Kidney (tissue), 13 donors: ENCODE measurements at regions not wholly inside any gene's neighbourhood (a gene's known extent, or its start where the extent isn't known, plus 50 kb on each side); places are given as distances from the start of the nearest gene placed in this dataset.

Experiments
- DNase-seq, 5 donors: peaks; one replicate each; pipeline ENCODE4 v3.0.0-alpha.2; 2013 to 2020
- FAIRE-seq: peaks from 2 replicates; lab custom pipeline; 2012; peaks lifted over from hg19 to GRCh38; lab: Jason Lieb, UNC
- H3K27ac ChIP-seq, 2 donors: one replicate each; pipeline ENCODE4 v1.7.0; 2013; ENCODE audit warnings: low read depth in 2 of 2, low read length in 2 of 2, inconsistent platforms in 1 of 2
- H3K27me3 ChIP-seq: one replicate; pipeline ENCODE4 v1.7.1; 2013; ENCODE audit warnings: low read length, inconsistent platforms; ENCODE audit not compliant: control insufficient read depth, insufficient read depth
- H3K36me3 ChIP-seq, 3 donors: one replicate each; pipeline versions ENCODE4 v1.7.0 to v1.7.1; 2013; ENCODE audit warnings: low read length in 3 of 3, control low read depth in 1 of 3, inconsistent platforms in 1 of 3; ENCODE audit not compliant: insufficient read depth in 3 of 3, control insufficient read depth in 2 of 3
- H3K4me1 ChIP-seq, 3 donors: one replicate each; pipeline versions ENCODE4 v1.7.0 to v1.7.1; 2013; ENCODE audit warnings: low read length in 3 of 3, inconsistent platforms in 1 of 3, low read depth in 1 of 3; ENCODE audit not compliant: control insufficient read depth in 2 of 3, insufficient read depth in 2 of 3
- H3K4me3 ChIP-seq, 3 donors: one replicate each; pipeline versions ENCODE4 v1.7.0 to v1.8.1; 2013; ENCODE audit warnings: low read length in 3 of 3, control low read depth in 1 of 3, inconsistent platforms in 1 of 3
- H3K9ac ChIP-seq, 3 donors: one replicate each; pipeline versions ENCODE4 v1.7.0 to v1.7.1; 2013; ENCODE audit warnings: low read length in 3 of 3, control low read depth in 1 of 3, inconsistent platforms in 1 of 3
- H3K9me3 ChIP-seq, 3 donors: one replicate each; pipeline versions ENCODE4 v1.7.0 to v1.7.1; 2013; ENCODE audit warnings: low read length in 3 of 3, control low read depth in 1 of 3, inconsistent platforms in 1 of 3; ENCODE audit not compliant: control insufficient read depth in 2 of 3, insufficient read depth in 1 of 3
- intact Hi-C: fragments of 100-400 bp; cut with DNase I; formaldehyde crosslinking; loops from one replicate; pipeline ENCODE4 v1.11.1; 2022
- TF ChIP-seq, protein P1 (sequence below): IDR thresholded peaks from 3 replicates; pipeline ENCODE4 v1.5.1; 2012; ENCODE audit warnings: mild to moderate bottlenecking, moderate library complexity, borderline replicate concordance; ENCODE audit not compliant: insufficient read depth; ENCODE audit errors: extremely low read depth
- donor health status: control.
- donor health status: control.
- donor health status: control.
- donor health status: control.
- donor health status: control.
- donor health status: DM: yes; HTN: yes; CAD: no.
- donor health status: Normal renal cell carcinoma (clear cell type).

DNA sequence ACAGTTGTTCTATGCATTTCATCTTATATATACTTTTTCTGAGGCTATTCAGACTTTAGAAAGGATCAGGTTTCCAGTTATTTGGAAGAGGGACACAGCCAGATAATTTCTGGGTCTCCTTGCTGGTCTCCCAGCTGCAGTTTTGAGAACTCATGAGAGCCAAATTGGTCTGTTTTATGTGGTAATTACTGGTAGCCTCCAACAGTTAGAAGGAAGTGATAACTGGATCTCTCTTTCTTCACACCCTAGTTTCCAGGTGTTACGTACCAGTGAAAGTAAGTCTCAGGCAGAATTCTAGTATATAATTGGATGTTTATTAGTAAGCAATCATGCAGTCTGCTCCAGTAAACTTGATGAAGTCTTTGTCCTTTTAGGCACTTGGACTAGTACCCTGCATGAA, 63.2 kb upstream of the RPS23 start:
- DNase-seq (no peak), FAIRE-seq (no peak)
- H3K27ac ChIP-seq, result no peak overlapping the region
- no peaks in the 10 kb centered on the region for H3K36me3 ChIP-seq
- TF ChIP-seq, protein P1, sequence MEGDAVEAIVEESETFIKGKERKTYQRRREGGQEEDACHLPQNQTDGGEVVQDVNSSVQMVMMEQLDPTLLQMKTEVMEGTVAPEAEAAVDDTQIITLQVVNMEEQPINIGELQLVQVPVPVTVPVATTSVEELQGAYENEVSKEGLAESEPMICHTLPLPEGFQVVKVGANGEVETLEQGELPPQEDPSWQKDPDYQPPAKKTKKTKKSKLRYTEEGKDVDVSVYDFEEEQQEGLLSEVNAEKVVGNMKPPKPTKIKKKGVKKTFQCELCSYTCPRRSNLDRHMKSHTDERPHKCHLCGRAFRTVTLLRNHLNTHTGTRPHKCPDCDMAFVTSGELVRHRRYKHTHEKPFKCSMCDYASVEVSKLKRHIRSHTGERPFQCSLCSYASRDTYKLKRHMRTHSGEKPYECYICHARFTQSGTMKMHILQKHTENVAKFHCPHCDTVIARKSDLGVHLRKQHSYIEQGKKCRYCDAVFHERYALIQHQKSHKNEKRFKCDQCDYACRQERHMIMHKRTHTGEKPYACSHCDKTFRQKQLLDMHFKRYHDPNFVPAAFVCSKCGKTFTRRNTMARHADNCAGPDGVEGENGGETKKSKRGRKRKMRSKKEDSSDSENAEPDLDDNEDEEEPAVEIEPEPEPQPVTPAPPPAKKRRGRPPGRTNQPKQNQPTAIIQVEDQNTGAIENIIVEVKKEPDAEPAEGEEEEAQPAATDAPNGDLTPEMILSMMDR, result no peak
- no peak overlapping the region for H3K4me3 ChIP-seq
- H3K9ac ChIP-seq, result no peak overlapping the region
- intact Hi-C loops, result no loop called here
- no peaks in the 10 kb centered on the region for H3K4me1 ChIP-seq
- H3K27me3 ChIP-seq, result no peaks in the 10 kb centered on the region
- H3K9me3 ChIP-seq, result no peaks in the 10 kb centered on the region

DNA sequence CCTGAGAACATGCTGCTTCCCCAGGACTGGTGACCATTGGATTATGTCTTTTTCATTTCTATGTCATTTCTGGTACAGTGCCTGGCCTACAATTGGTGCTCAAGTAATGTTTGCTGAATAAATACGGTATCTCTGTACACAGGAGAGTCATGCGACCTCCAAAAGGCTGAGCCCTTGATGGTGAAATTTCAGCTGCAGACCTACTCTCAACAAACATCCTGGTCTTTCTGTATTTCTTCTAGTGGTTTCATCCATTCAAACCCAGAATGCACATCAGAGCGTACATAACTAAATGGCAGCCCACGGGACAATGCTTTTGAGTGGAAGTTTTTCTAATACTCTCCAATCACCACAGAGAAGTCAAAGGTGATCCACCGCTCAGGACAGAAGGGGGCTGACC, 62.6 kb upstream of the RPS23 start:
- Histone ChIP-seq H3K27me3 (no peaks in the 10 kb centered on the region), H3K27ac (no peak overlapping the region), H3K4me3 (no peak overlapping the region), H3K9ac (no peak overlapping the region), H3K9me3 (no peaks in the 10 kb centered on the region), H3K36me3 (no peaks in the 10 kb centered on the region), H3K4me1 (no peaks in the 10 kb centered on the region)
- no peak for FAIRE-seq
- intact Hi-C loops, result no loop called here
- no peak for DNase-seq
- TF ChIP-seq, protein P1, result no peak

DNA sequence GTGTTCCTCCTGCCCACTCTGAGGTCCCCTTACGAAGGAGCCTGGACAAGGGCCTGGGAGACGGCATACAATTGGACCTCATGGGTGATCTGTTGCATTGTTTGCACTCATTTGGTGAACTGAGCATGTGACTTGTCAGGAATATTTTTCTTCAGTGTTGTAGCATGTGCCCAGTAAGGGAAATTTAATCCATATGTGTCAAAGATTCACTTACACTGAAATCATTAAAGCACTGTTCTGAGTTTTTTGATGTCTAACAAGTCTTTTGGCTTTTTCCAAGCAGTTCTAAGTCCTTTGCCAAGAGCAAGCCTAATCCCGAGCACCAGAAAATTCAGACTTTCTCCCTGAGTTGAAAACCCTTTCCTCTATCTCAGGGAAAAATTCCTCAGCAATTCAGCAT, 61.6 kb upstream of the RPS23 start:
- FAIRE-seq, result no peak
- Histone ChIP-seq H3K27me3 (no peaks in the 10 kb centered on the region), H3K4me3 (no peak overlapping the region), H3K4me1 (no peaks in the 10 kb centered on the region), H3K9me3 (no peaks in the 10 kb centered on the region), H3K36me3 (no peaks in the 10 kb centered on the region), H3K27ac (no peak overlapping the region), H3K9ac (no peak overlapping the region)
- intact Hi-C loops, result no loop called here
- no peak for DNase-seq
- TF ChIP-seq, protein P1, result no peak

DNA sequence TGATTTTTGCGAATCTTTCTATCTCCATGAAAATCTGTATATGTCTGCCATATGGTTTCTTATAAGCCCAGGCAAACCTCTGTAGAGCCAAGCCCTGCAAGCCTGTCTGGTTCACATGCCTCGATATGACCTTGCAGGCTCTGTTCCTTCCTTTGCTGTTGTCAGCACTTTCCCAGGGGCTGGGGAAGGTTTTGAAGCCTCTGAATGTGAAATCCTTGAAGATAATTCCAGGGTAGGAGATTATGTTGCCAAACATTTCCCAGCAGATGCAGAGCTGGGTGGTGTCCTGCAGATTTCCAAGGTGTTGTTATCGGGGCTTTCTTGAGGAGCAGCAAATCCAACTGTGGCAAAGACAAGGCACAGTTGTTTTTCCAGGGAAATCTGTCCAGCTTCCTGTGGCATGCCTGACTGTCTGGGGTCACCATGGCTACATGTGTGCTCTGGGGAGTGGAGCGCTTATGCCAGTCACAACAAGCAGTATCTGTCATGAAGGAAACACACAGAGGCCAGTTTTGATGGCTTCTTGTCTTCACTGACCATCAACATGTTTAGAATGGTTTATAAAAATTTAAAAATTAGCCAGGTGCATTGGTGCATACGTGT, 60.7 kb upstream of the RPS23 start:
- no peak overlapping the region for H3K4me3 ChIP-seq
- no peaks in the 10 kb centered on the region for H3K4me1 ChIP-seq
- no peaks in the 10 kb centered on the region for H3K9me3 ChIP-seq
- TF ChIP-seq, protein P1, result no peak
- no peak overlapping the region for H3K9ac ChIP-seq
- FAIRE-seq (no peak), DNase-seq (no peak)
- no peak overlapping the region for H3K27ac ChIP-seq
- H3K27me3 ChIP-seq, result no peaks in the 10 kb centered on the region
- intact Hi-C loops, result no loop called here
- no peaks in the 10 kb centered on the region for H3K36me3 ChIP-seq
